CD14-positive monocyte (primary cell): ENCODE measurements at regions not wholly inside any gene's neighbourhood (a gene's known extent, or its start where the extent isn't known, plus 50 kb on each side); places are given as distances from the start of the nearest gene placed in this dataset.

Source experiments
- DNase-seq, 3 donors: peaks; one replicate each; pipeline ENCODE4 v3.0.0-alpha.2; 2011 to 2022
- H2AFZ ChIP-seq: 2 replicates; pipeline ENCODE4 v1.6.0; 2012; ENCODE audit warnings: mild to moderate bottlenecking, low read depth, low read length, inconsistent platforms; ENCODE audit not compliant: insufficient read depth, poor library complexity, severe bottlenecking
- H3K27ac ChIP-seq, 2 donors: 1 replicate in 1 of 2; 2 replicates in 1 of 2; pipeline ENCODE4 v1.5.1; 2012 to 2013; ENCODE audit warnings: low read length in 2 of 2, control low read depth in 1 of 2, inconsistent platforms in 1 of 2, low read depth in 1 of 2, mild to moderate bottlenecking in 1 of 2
- H3K27me3 ChIP-seq, 2 donors: one replicate each; pipeline versions ENCODE4 v1.6.0 to v1.6.1; 2011 to 2013; ENCODE audit warnings: low read length in 2 of 2; ENCODE audit not compliant: control insufficient read depth in 2 of 2, insufficient read depth in 2 of 2
- H3K36me3 ChIP-seq, 2 donors: replicated peaks in 1 of 2; 1 replicate in 1 of 2; 2 replicates in 1 of 2; pipeline versions ENCODE4 v1.5.1 to v1.6.1; 2012 to 2013; ENCODE audit warnings: low read length in 2 of 2, control low read depth in 1 of 2, inconsistent platforms in 1 of 2, mild to moderate bottlenecking in 1 of 2; ENCODE audit not compliant: insufficient read depth in 2 of 2, control insufficient read depth in 1 of 2
- H3K4me1 ChIP-seq, 2 donors: 1 replicate in 1 of 2; 2 replicates in 1 of 2; pipeline versions ENCODE4 v1.5.1 to v1.6.1; 2012 to 2013; ENCODE audit warnings: low read length in 2 of 2, control low read depth in 1 of 2, inconsistent platforms in 1 of 2, mild to moderate bottlenecking in 1 of 2, moderate library complexity in 1 of 2; ENCODE audit not compliant: insufficient read depth in 2 of 2, control insufficient read depth in 1 of 2
- H3K4me2 ChIP-seq: replicated peaks from 2 replicates; pipeline ENCODE3; 2012; ENCODE audit warnings: low read length, moderate library complexity, mild to moderate bottlenecking; ENCODE audit not compliant: poor library complexity, severe bottlenecking; ENCODE audit errors: extremely low read depth
- H3K4me3 ChIP-seq, 3 experiments: fragments of 200-600 bp in 1 of 3; sonication (generic) in 1 of 3; replicated peaks in 1 of 3; 1 replicate in 2 of 3; 2 replicates in 1 of 3; pipeline ENCODE4 v1.5.1; 2011 to 2013; ENCODE audit warnings: low read length in 3 of 3, mild to moderate bottlenecking in 3 of 3, control low read depth in 2 of 3, low read depth in 2 of 3, inconsistent platforms in 1 of 3, moderate library complexity in 1 of 3
- H3K79me2 ChIP-seq: 2 replicates; pipeline ENCODE4 v1.6.0; 2012; ENCODE audit warnings: mild to moderate bottlenecking, control low read depth, inconsistent platforms, low read length, moderate library complexity; ENCODE audit not compliant: insufficient read depth
- H3K9ac ChIP-seq: 2 replicates; pipeline ENCODE4 v1.6.0; 2017; ENCODE audit warnings: low read length, mild to moderate bottlenecking; ENCODE audit not compliant: insufficient read depth, poor library complexity, severe bottlenecking
- H3K9me3 ChIP-seq, 2 donors: replicated peaks in 1 of 2; 1 replicate in 1 of 2; 2 replicates in 1 of 2; pipeline versions ENCODE4 v1.5.1 to v1.6.1; 2012 to 2013; ENCODE audit warnings: low read length in 2 of 2, control low read depth in 1 of 2; ENCODE audit not compliant: control insufficient read depth in 1 of 2, insufficient read depth in 1 of 2
- H4K20me1 ChIP-seq: 2 replicates; pipeline ENCODE4 v1.6.0; 2012; ENCODE audit warnings: mild to moderate bottlenecking, low read length, control low read depth, moderate library complexity; ENCODE audit not compliant: insufficient read depth
- H3K27ac Mint-ChIP-seq, 7 donors: one replicate each; pipeline ENCODE4 v1.8.0; 2020; ENCODE audit warnings: mild to moderate bottlenecking in 7 of 7, mixed read lengths in 7 of 7, moderate library complexity in 6 of 7, inconsistent platforms in 2 of 7
- H3K27me3 Mint-ChIP-seq, 3 donors: one replicate each; pipeline ENCODE4 v1.8.0; 2021 to 2022; ENCODE audit warnings: low read depth in 3 of 3, mild to moderate bottlenecking in 3 of 3, mixed read lengths in 3 of 3, moderate library complexity in 3 of 3, inconsistent platforms in 1 of 3
- H3K36me3 Mint-ChIP-seq, 2 donors: one replicate each; pipeline ENCODE4 v1.8.0; 2020; ENCODE audit warnings: mixed read lengths in 2 of 2, inconsistent platforms in 1 of 2, mild to moderate bottlenecking in 1 of 2
- H3K4me1 Mint-ChIP-seq: one replicate; pipeline ENCODE4 v1.8.0; 2020; ENCODE audit warnings: mild to moderate bottlenecking, mixed read lengths
- H3K4me3 Mint-ChIP-seq, 2 donors: one replicate each; pipeline ENCODE4 v1.8.0; 2020; ENCODE audit warnings: mild to moderate bottlenecking in 2 of 2, mixed read lengths in 2 of 2, moderate library complexity in 1 of 2
- H3K9me3 Mint-ChIP-seq, 7 donors: one replicate each; pipeline ENCODE4 v1.8.0; 2020 to 2022; ENCODE audit warnings: mixed read lengths in 7 of 7, mild to moderate bottlenecking in 6 of 7, moderate library complexity in 6 of 7, inconsistent platforms in 2 of 7
- WGBS: methylation state at CpG from one replicate; pipeline ENCODE4 v1.1.5; 2013; ENCODE audit warnings: missing lambda C conversion rate; ENCODE audit not compliant: insufficient coverage; 5-methylcytosine and 5-hydroxymethylcytosine counted together
- intact Hi-C, 2 donors: fragments of 100-400 bp; cut with micrococcal nuclease; formaldehyde crosslinking; loops; one replicate each; pipeline versions ENCODE4 v1.15.0 to v1.15.1; 2023
- TF ChIP-seq, protein P1 (sequence below): fragments of 200-600 bp; IDR thresholded peaks from one replicate; pipeline ENCODE4 v1.8.0; 2022; ENCODE audit warnings: antibody characterized with exemption, mild to moderate bottlenecking

DNA sequence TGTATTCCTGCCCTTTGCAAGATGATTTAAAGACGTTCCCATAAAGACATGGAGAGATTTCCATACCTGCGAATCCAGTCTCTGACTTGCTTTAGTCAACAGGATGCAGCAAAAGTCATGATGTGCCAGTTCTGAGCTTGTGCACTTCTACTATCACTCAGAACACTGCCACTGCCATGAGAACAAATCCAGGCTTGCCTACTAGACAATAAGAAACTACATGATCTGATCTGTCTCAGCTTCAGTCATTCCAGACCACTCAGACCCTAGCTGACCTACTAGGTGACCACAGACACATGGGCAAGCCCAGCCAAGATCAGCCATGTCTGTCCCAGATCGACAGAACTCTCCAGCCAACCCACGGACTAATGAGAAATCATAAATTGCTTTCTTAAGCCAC lies 219.2 kb downstream of the RRAGC start:
- no peaks in the 10 kb centered on the region for H3K36me3 ChIP-seq
- H3K4me2 ChIP-seq: no peak overlapping the region
- Mint-ChIP-seq H3K4me1 (no peaks in the 10 kb centered on the region), H3K9me3 (peaks cover 3 to 13% (median 9%) of the 10 kb centered on the region in 7 donors), H3K27ac (no peak overlapping the region), H3K27me3 (peaks cover 2 to 19% (median 4%) of the 10 kb centered on the region in 3 donors), H3K4me3 (no peak overlapping the region), H3K36me3 (no peaks in the 10 kb centered on the region)
- no peak overlapping the region for H3K9ac ChIP-seq
- no peaks in the 10 kb centered on the region for H3K79me2 ChIP-seq
- no peak overlapping the region for H3K27ac ChIP-seq
- H2AFZ ChIP-seq: no peak overlapping the region
- intact Hi-C loops: no loop called here
- peaks cover 0 to 5% of the 10 kb centered on the region in 2 donors for H3K9me3 ChIP-seq
- no peaks in the 10 kb centered on the region for H3K27me3 ChIP-seq
- whole genome bisulfite sequencing: 92% methylated on average over 2 of the region's 4 CpGs
- no peak overlapping the region for H3K4me3 ChIP-seq
- DNase-seq: no peak
- no peaks in the 10 kb centered on the region for H3K4me1 ChIP-seq
- no peaks in the 10 kb centered on the region for H4K20me1 ChIP-seq
- TF ChIP-seq, protein P1, sequence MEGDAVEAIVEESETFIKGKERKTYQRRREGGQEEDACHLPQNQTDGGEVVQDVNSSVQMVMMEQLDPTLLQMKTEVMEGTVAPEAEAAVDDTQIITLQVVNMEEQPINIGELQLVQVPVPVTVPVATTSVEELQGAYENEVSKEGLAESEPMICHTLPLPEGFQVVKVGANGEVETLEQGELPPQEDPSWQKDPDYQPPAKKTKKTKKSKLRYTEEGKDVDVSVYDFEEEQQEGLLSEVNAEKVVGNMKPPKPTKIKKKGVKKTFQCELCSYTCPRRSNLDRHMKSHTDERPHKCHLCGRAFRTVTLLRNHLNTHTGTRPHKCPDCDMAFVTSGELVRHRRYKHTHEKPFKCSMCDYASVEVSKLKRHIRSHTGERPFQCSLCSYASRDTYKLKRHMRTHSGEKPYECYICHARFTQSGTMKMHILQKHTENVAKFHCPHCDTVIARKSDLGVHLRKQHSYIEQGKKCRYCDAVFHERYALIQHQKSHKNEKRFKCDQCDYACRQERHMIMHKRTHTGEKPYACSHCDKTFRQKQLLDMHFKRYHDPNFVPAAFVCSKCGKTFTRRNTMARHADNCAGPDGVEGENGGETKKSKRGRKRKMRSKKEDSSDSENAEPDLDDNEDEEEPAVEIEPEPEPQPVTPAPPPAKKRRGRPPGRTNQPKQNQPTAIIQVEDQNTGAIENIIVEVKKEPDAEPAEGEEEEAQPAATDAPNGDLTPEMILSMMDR: no peak

DNA sequence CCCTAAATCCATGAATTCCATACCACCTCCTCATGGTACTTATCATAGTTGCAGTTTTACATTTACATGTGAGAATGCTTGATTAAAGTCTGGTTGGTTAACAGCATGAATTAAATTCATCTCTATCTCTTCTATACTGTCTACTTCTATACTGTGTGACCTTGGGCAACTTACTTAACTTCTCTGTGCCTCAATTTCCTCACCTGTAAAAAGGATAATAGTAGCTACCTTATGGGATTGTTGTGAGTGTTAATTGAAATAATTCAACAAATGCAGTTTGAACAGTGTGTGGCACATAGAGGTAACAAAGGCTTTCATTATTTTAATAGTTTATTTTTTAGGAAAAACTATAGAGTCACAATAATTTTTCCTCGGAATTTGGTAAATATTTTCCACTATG lies 231.3 kb downstream of the RRAGC start:
- H3K27ac ChIP-seq: no peak overlapping the region
- peaks cover 0 to 12% (median 8%) of the 10 kb centered on the region in 7 donors for H3K9me3 Mint-ChIP-seq
- H3K4me3 ChIP-seq: no peak overlapping the region
- intact Hi-C loops: no loop called here
- no peak for DNase-seq
- H3K36me3 Mint-ChIP-seq: no peaks in the 10 kb centered on the region
- H3K4me2 ChIP-seq: no peak overlapping the region
- H3K4me3 Mint-ChIP-seq: no peak overlapping the region
- TF ChIP-seq, protein P1: no peak
- H3K9ac ChIP-seq: no peak overlapping the region
- H3K27ac Mint-ChIP-seq: no peak overlapping the region
- no peaks in the 10 kb centered on the region for H3K4me1 ChIP-seq
- no CpG with 5 or more reads among the region's 1 CpG for WGBS
- H2AFZ ChIP-seq: no peak overlapping the region
- H3K9me3 ChIP-seq: no peaks in the 10 kb centered on the region
- H3K27me3 ChIP-seq: no peaks in the 10 kb centered on the region
- H3K79me2 ChIP-seq: no peaks in the 10 kb centered on the region
- H3K36me3 ChIP-seq: no peaks in the 10 kb centered on the region
- no peaks in the 10 kb centered on the region for H4K20me1 ChIP-seq
- peaks cover 2 to 14% (median 7%) of the 10 kb centered on the region in 3 donors for H3K27me3 Mint-ChIP-seq
- no peaks in the 10 kb centered on the region for H3K4me1 Mint-ChIP-seq
